Kidney (tissue), 13 donors: ENCODE measurements at regions not wholly inside any gene's neighbourhood (a gene's known extent, or its start where the extent isn't known, plus 50 kb on each side); places are given as distances from the start of the nearest gene placed in this dataset.

Experiments used
- DNase-seq, 5 donors: peaks; one replicate each; pipeline ENCODE4 v3.0.0-alpha.2; 2013 to 2020
- FAIRE-seq: peaks from 2 replicates; lab custom pipeline; 2012; peaks lifted over from hg19 to GRCh38; lab: Jason Lieb, UNC
- H3K27ac ChIP-seq, 2 donors: one replicate each; pipeline ENCODE4 v1.7.0; 2013; ENCODE audit warnings: low read depth in 2 of 2, low read length in 2 of 2, inconsistent platforms in 1 of 2
- H3K27me3 ChIP-seq: one replicate; pipeline ENCODE4 v1.7.1; 2013; ENCODE audit warnings: low read length, inconsistent platforms; ENCODE audit not compliant: control insufficient read depth, insufficient read depth
- H3K36me3 ChIP-seq, 3 donors: one replicate each; pipeline versions ENCODE4 v1.7.0 to v1.7.1; 2013; ENCODE audit warnings: low read length in 3 of 3, control low read depth in 1 of 3, inconsistent platforms in 1 of 3; ENCODE audit not compliant: insufficient read depth in 3 of 3, control insufficient read depth in 2 of 3
- H3K4me1 ChIP-seq, 3 donors: one replicate each; pipeline versions ENCODE4 v1.7.0 to v1.7.1; 2013; ENCODE audit warnings: low read length in 3 of 3, inconsistent platforms in 1 of 3, low read depth in 1 of 3; ENCODE audit not compliant: control insufficient read depth in 2 of 3, insufficient read depth in 2 of 3
- H3K4me3 ChIP-seq, 3 donors: one replicate each; pipeline versions ENCODE4 v1.7.0 to v1.8.1; 2013; ENCODE audit warnings: low read length in 3 of 3, control low read depth in 1 of 3, inconsistent platforms in 1 of 3
- H3K9ac ChIP-seq, 3 donors: one replicate each; pipeline versions ENCODE4 v1.7.0 to v1.7.1; 2013; ENCODE audit warnings: low read length in 3 of 3, control low read depth in 1 of 3, inconsistent platforms in 1 of 3
- H3K9me3 ChIP-seq, 3 donors: one replicate each; pipeline versions ENCODE4 v1.7.0 to v1.7.1; 2013; ENCODE audit warnings: low read length in 3 of 3, control low read depth in 1 of 3, inconsistent platforms in 1 of 3; ENCODE audit not compliant: control insufficient read depth in 2 of 3, insufficient read depth in 1 of 3
- intact Hi-C: fragments of 100-400 bp; cut with DNase I; formaldehyde crosslinking; loops from one replicate; pipeline ENCODE4 v1.11.1; 2022
- TF ChIP-seq, protein P1 (sequence below): IDR thresholded peaks from 3 replicates; pipeline ENCODE4 v1.5.1; 2012; ENCODE audit warnings: mild to moderate bottlenecking, moderate library complexity, borderline replicate concordance; ENCODE audit not compliant: insufficient read depth; ENCODE audit errors: extremely low read depth
- donor health status: control.
- donor health status: control.
- donor health status: control.
- donor health status: control.
- donor health status: control.
- donor health status: DM: yes; HTN: yes; CAD: no.
- donor health status: Normal renal cell carcinoma (clear cell type).

DNA sequence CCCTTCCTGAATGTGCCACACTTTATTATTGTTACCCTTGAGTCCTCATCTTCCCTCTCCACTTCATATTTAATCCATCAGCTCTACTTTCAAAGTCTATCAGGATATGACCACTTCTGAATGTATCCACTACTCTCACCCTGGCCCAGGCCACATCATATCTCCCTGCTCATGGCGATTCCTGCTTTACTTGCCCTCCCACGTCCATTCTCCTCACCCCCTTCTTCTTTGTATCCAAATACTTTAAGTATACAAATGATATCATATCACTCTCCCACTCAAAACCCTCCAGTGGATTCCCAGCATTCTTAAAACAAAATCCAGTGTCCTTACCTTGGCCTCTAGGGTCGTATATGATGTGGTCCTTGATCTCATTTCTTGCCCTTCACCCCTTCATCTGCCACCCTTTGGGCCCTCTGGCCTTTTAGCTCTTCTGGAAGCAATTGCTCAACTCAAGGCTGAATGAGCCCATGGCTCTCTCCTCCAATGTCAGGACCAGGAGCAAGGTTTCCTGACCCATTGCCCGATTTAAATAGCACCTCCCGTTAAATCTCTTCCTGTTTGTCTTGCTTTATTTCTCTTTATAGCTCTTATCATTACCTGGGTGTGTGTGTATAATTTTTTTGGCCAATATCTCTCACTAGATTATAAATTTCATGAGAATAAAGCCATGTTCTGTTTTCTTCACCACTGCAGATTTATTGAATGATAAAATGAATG lies 205.9 kb upstream of the ECI2 start:
- FAIRE-seq (no peak), DNase-seq (no peak)
- intact Hi-C loops: no loop called here
- Histone ChIP-seq H3K27ac (no peak overlapping the region), H3K27me3 (no peaks in the 10 kb centered on the region), H3K4me1 (no peaks in the 10 kb centered on the region), H3K4me3 (no peak overlapping the region), H3K9me3 (no peaks in the 10 kb centered on the region), H3K9ac (no peak overlapping the region), H3K36me3 (no peaks in the 10 kb centered on the region)
- TF ChIP-seq, protein P1, sequence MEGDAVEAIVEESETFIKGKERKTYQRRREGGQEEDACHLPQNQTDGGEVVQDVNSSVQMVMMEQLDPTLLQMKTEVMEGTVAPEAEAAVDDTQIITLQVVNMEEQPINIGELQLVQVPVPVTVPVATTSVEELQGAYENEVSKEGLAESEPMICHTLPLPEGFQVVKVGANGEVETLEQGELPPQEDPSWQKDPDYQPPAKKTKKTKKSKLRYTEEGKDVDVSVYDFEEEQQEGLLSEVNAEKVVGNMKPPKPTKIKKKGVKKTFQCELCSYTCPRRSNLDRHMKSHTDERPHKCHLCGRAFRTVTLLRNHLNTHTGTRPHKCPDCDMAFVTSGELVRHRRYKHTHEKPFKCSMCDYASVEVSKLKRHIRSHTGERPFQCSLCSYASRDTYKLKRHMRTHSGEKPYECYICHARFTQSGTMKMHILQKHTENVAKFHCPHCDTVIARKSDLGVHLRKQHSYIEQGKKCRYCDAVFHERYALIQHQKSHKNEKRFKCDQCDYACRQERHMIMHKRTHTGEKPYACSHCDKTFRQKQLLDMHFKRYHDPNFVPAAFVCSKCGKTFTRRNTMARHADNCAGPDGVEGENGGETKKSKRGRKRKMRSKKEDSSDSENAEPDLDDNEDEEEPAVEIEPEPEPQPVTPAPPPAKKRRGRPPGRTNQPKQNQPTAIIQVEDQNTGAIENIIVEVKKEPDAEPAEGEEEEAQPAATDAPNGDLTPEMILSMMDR: no peak

DNA sequence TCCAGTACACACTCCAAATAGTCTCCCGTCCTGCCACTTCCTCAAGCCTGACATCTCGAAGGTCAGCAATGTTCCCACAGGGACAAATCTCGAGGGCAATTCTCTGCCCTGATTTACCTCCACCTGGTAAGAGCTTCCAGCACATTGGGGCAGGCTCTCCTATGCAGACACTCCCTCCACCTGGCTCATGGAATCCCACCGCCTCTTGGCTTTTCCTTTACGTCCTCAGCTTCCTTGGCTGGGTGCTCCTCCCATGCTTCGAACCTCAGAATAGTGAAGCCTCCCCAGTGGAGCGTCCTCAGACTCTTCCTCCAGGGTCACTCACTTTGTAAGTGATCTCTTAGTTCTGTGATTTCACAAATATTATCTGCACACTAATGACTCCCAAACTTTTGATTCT lies 205.2 kb upstream of the ECI2 start:
- no peaks in the 10 kb centered on the region for H3K4me1 ChIP-seq
- DNase-seq (no peak), FAIRE-seq (no peak)
- H3K9ac ChIP-seq: no peak overlapping the region
- TF ChIP-seq, protein P1: no peak
- no peaks in the 10 kb centered on the region for H3K9me3 ChIP-seq
- intact Hi-C loops: no loop called here
- H3K27me3 ChIP-seq: no peaks in the 10 kb centered on the region
- H3K4me3 ChIP-seq: no peak overlapping the region
- H3K36me3 ChIP-seq: no peaks in the 10 kb centered on the region
- H3K27ac ChIP-seq: no peak overlapping the region

DNA sequence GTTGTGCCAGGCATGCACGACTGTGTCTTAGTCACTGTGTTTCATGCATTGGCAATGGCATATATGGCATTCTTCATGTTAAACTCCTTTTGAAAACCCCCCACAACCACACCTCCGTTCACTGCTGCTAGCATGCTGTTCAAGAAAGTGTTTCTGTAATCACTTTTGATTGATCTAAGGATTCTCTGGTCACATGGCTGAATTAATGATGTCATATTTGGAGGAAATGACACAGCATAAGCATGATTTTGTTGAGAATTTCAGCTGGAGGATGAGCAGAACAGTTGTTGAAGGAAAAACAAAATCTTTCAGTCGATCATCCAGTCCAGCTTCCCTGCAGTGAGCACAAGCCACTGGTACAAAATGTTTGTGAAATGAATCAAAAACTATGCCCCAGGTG lies 203.5 kb upstream of the ECI2 start:
- intact Hi-C loops: no loop called here
- no peak overlapping the region for H3K4me3 ChIP-seq
- no peak for FAIRE-seq

More for the DNA sequence above, 203.5 kb upstream of the ECI2 start:
- H3K36me3 ChIP-seq: no peaks in the 10 kb centered on the region
- H3K9ac ChIP-seq: no peak overlapping the region
- DNase-seq: no peak
- no peak overlapping the region for H3K27ac ChIP-seq
- no peaks in the 10 kb centered on the region for H3K27me3 ChIP-seq
- no peaks in the 10 kb centered on the region for H3K9me3 ChIP-seq
- TF ChIP-seq, protein P1: no peak
- H3K4me1 ChIP-seq: no peaks in the 10 kb centered on the region
